DMS53 (cell line): ENCODE measurements at regions not wholly inside any gene's neighbourhood (a gene's known extent, or its start where the extent isn't known, plus 50 kb on each side); places are given as distances from the start of the nearest gene placed in this dataset.

ENCODE experiments used
- DNase-seq: peaks from one replicate; lab custom pipeline; 2025; lab: John Stamatoyannopoulos, UW

- no peak for DNase-seq
These were observed 108.8 kb upstream of the IRF2BP2 start for GRCh38 chr1:234718496-234719453.

- peak; percentile 82 for DNase-seq
These were observed 107.0 kb upstream of the IRF2BP2 start for GRCh38 chr1:234716908-234717375.

GRCh38 chr1:234715252-234716014, 105.5 kb upstream of the IRF2BP2 start:
- DNase-seq = no peak

- DNase-seq = no peak
These were observed 103.9 kb upstream of the IRF2BP2 start for GRCh38 chr1:234713859-234714258.

- DNase-seq = no peak
These were observed 103.5 kb upstream of the IRF2BP2 start for GRCh38 chr1:234713440-234713839.

- DNase-seq = no peak
These were observed 102.9 kb upstream of the IRF2BP2 start for GRCh38 chr1:234712891-234713305.

GRCh38 chr1:234710936-234711724, 101.2 kb upstream of the IRF2BP2 start:
- DNase-seq = no peak

GRCh38 chr1:234710381-234710780, 100.4 kb upstream of the IRF2BP2 start:
- DNase-seq = no peak

GRCh38 chr1:234709473-234710228, 99.7 kb upstream of the IRF2BP2 start:
- DNase-seq = peak; percentile 59

- DNase-seq = no peak
These were observed 98.9 kb upstream of the IRF2BP2 start for GRCh38 chr1:234708700-234709395.

GRCh38 chr1:234707641-234708040, 97.7 kb upstream of the IRF2BP2 start:
- no peak for DNase-seq

GRCh38 chr1:234706931-234707330, 97.0 kb upstream of the IRF2BP2 start:
- DNase-seq = no peak

GRCh38 chr1:234706199-234706598, 96.2 kb upstream of the IRF2BP2 start:
- no peak for DNase-seq

GRCh38 chr1:234705615-234706014, 95.6 kb upstream of the IRF2BP2 start:
- DNase-seq = no peak

GRCh38 chr1:234704106-234704887, 94.3 kb upstream of the IRF2BP2 start:
- no peak for DNase-seq

- no peak for DNase-seq
These were observed 92.5 kb upstream of the IRF2BP2 start for GRCh38 chr1:234702342-234703000.

GRCh38 chr1:234701737-234702341, 91.9 kb upstream of the IRF2BP2 start:
- no peak for DNase-seq

- DNase-seq = peak; percentile 22
These were observed 90.1 kb upstream of the IRF2BP2 start for GRCh38 chr1:234699795-234700665.
